GM21423 (cell line): ENCODE measurements at regions not wholly inside any gene's neighbourhood (a gene's known extent, or its start where the extent isn't known, plus 50 kb on each side); places are given as distances from the start of the nearest gene placed in this dataset.

Source experiments
- ATAC-seq: cut with Tn5 transposase; IDR thresholded peaks from one replicate; pipeline ENCODE4 v1.9.1; 2021; ENCODE audit warnings: mild to moderate bottlenecking, moderate library complexity; ENCODE audit not compliant: unreplicated experiment

GRCh38 chrX:16484338-16484737, 165.6 kb upstream of the S100G start:
- ATAC-seq, result no peak

- ATAC-seq, result no peak
These were observed 162.2 kb upstream of the S100G start for GRCh38 chrX:16487620-16488385.

- ATAC-seq, result no peak
These were observed 161.0 kb upstream of the S100G start for GRCh38 chrX:16488959-16489358.

GRCh38 chrX:16491461-16491860, 158.5 kb upstream of the S100G start:
- no peak for ATAC-seq

- ATAC-seq, result no peak
These were observed 153.8 kb upstream of the S100G start for GRCh38 chrX:16496175-16496574.

GRCh38 chrX:16511796-16512776, 137.9 kb upstream of the S100G start:
- ATAC-seq, result no peak

- no peak for ATAC-seq
These were observed 133.6 kb upstream of the S100G start for GRCh38 chrX:16516232-16516876.

- no peak for ATAC-seq
These were observed 132.8 kb upstream of the S100G start for GRCh38 chrX:16517039-16517605.

- ATAC-seq, result no peak
These were observed 131.8 kb upstream of the S100G start for GRCh38 chrX:16518131-16518530.

- no peak for ATAC-seq
These were observed 125.6 kb upstream of the S100G start for GRCh38 chrX:16524316-16524715.

- no peak for ATAC-seq
These were observed 124.0 kb upstream of the S100G start for GRCh38 chrX:16526003-16526402.

GRCh38 chrX:16528620-16529019, 121.3 kb upstream of the S100G start:
- ATAC-seq, result no peak
